ENCODE measurements at regions not wholly inside any gene's neighbourhood (a gene's known extent, or its start where the extent isn't known, plus 50 kb on each side); places are given as distances from the start of the nearest gene placed in this dataset.

- H3K27me3 ChIP-seq (ENCODE audit: insufficient read depth, insufficient read length): no peaks in the 10 kb centered on the region
- H3K4me1 ChIP-seq (ENCODE audit: insufficient read depth, insufficient read length): no peaks in the 10 kb centered on the region
- no peak overlapping the region for H3K4me3 ChIP-seq (ENCODE audit: insufficient read length, low read depth)
- no peak overlapping the region for H3K9ac ChIP-seq (ENCODE audit: insufficient read length, low read depth)
- no peaks in the 10 kb centered on the region for H3K36me3 ChIP-seq (ENCODE audit: insufficient read depth, insufficient read length, low read length)
- no peaks in the 10 kb centered on the region for H3K9me3 ChIP-seq (ENCODE audit: insufficient read depth, low read length)
- TF ChIP-seq YY1 (IDR thresholded peaks at IDR 0.05; ENCODE audit: insufficient read depth, insufficient read length) (no peak), SUZ12 (IDR thresholded peaks at IDR 0.05; ENCODE audit: extremely low read depth, insufficient read depth, insufficient read length) (no peak), ZNF274 (IDR thresholded peaks at IDR 0.05; ENCODE audit: low read depth, low read length) (no peak)
- no peak for DNase-seq (ENCODE audit: low read depth, low spot score)
Measured at GRCh38 chr18:27803957-27804356, 373.0 kb downstream of the CDH2 start.

- no peaks in the 10 kb centered on the region for H3K4me1 ChIP-seq (ENCODE audit: insufficient read depth, insufficient read length)
- H3K36me3 ChIP-seq (ENCODE audit: insufficient read depth, insufficient read length, low read length): no peaks in the 10 kb centered on the region
- H3K9ac ChIP-seq (ENCODE audit: insufficient read length, low read depth): no peak overlapping the region
- no peak for DNase-seq (ENCODE audit: low read depth, low spot score)
- TF ChIP-seq ZNF274 (IDR thresholded peaks at IDR 0.05; ENCODE audit: low read depth, low read length) (no peak), SUZ12 (IDR thresholded peaks at IDR 0.05; ENCODE audit: extremely low read depth, insufficient read depth, insufficient read length) (no peak), YY1 (IDR thresholded peaks at IDR 0.05; ENCODE audit: insufficient read depth, insufficient read length) (no peak)
- no peaks in the 10 kb centered on the region for H3K9me3 ChIP-seq (ENCODE audit: insufficient read depth, low read length)
- no peaks in the 10 kb centered on the region for H3K27me3 ChIP-seq (ENCODE audit: insufficient read depth, insufficient read length)
- H3K4me3 ChIP-seq (ENCODE audit: insufficient read length, low read depth): no peak overlapping the region
Measured at GRCh38 chr18:27797484-27797883, 379.4 kb downstream of the CDH2 start.

- H3K9ac ChIP-seq (ENCODE audit: insufficient read length, low read depth): no peak overlapping the region
- H3K36me3 ChIP-seq (ENCODE audit: insufficient read depth, insufficient read length, low read length): no peaks in the 10 kb centered on the region
- H3K4me3 ChIP-seq (ENCODE audit: insufficient read length, low read depth): no peak overlapping the region
- no peaks in the 10 kb centered on the region for H3K9me3 ChIP-seq (ENCODE audit: insufficient read depth, low read length)
- no peaks in the 10 kb centered on the region for H3K27me3 ChIP-seq (ENCODE audit: insufficient read depth, insufficient read length)
- no peaks in the 10 kb centered on the region for H3K4me1 ChIP-seq (ENCODE audit: insufficient read depth, insufficient read length)
- no peak for DNase-seq (ENCODE audit: low read depth, low spot score)
- no peak for TF ChIP-seq YY1 (IDR thresholded peaks at IDR 0.05; ENCODE audit: insufficient read depth, insufficient read length)
- TF ChIP-seq SUZ12 (IDR thresholded peaks at IDR 0.05; ENCODE audit: extremely low read depth, insufficient read depth, insufficient read length): no peak
- TF ChIP-seq ZNF274 (IDR thresholded peaks at IDR 0.05; ENCODE audit: low read depth, low read length): no peak
Measured at GRCh38 chr18:27794181-27794926, 382.6 kb downstream of the CDH2 start.

GRCh38 chr18:27793013-27793785, 383.7 kb downstream of the CDH2 start:
- no peak for DNase-seq (ENCODE audit: low read depth, low spot score)
- no peaks in the 10 kb centered on the region for H3K36me3 ChIP-seq (ENCODE audit: insufficient read depth, insufficient read length, low read length)
- no peak overlapping the region for H3K4me3 ChIP-seq (ENCODE audit: insufficient read length, low read depth)
- H3K27me3 ChIP-seq (ENCODE audit: insufficient read depth, insufficient read length): no peaks in the 10 kb centered on the region
- TF ChIP-seq YY1 (IDR thresholded peaks at IDR 0.05; ENCODE audit: insufficient read depth, insufficient read length) (no peak), SUZ12 (IDR thresholded peaks at IDR 0.05; ENCODE audit: extremely low read depth, insufficient read depth, insufficient read length) (no peak), ZNF274 (IDR thresholded peaks at IDR 0.05; ENCODE audit: low read depth, low read length) (no peak)
- H3K9ac ChIP-seq (ENCODE audit: insufficient read length, low read depth): no peak overlapping the region
- H3K9me3 ChIP-seq (ENCODE audit: insufficient read depth, low read length): no peaks in the 10 kb centered on the region
- H3K4me1 ChIP-seq (ENCODE audit: insufficient read depth, insufficient read length): no peaks in the 10 kb centered on the region

GRCh38 chr18:27789406-27789805, 387.5 kb downstream of the CDH2 start:
- Histone ChIP-seq H3K9me3 (ENCODE audit: insufficient read depth, low read length) (no peaks in the 10 kb centered on the region), H3K9ac (ENCODE audit: insufficient read length, low read depth) (no peak overlapping the region), H3K4me1 (ENCODE audit: insufficient read depth, insufficient read length) (no peaks in the 10 kb centered on the region), H3K27me3 (ENCODE audit: insufficient read depth, insufficient read length) (no peaks in the 10 kb centered on the region), H3K4me3 (ENCODE audit: insufficient read length, low read depth) (no peak overlapping the region), H3K36me3 (ENCODE audit: insufficient read depth, insufficient read length, low read length) (no peaks in the 10 kb centered on the region)
- TF ChIP-seq YY1 (IDR thresholded peaks at IDR 0.05; ENCODE audit: insufficient read depth, insufficient read length) (no peak), SUZ12 (IDR thresholded peaks at IDR 0.05; ENCODE audit: extremely low read depth, insufficient read depth, insufficient read length) (no peak), ZNF274 (IDR thresholded peaks at IDR 0.05; ENCODE audit: low read depth, low read length) (no peak)
- no peak for DNase-seq (ENCODE audit: low read depth, low spot score)

GRCh38 chr18:27787547-27787946, 389.4 kb downstream of the CDH2 start:
- TF ChIP-seq SUZ12 (IDR thresholded peaks at IDR 0.05; ENCODE audit: extremely low read depth, insufficient read depth, insufficient read length) (no peak), ZNF274 (IDR thresholded peaks at IDR 0.05; ENCODE audit: low read depth, low read length) (no peak)
- Histone ChIP-seq H3K9me3 (ENCODE audit: insufficient read depth, low read length) (no peaks in the 10 kb centered on the region), H3K27me3 (ENCODE audit: insufficient read depth, insufficient read length) (no peaks in the 10 kb centered on the region), H3K4me3 (ENCODE audit: insufficient read length, low read depth) (no peak overlapping the region), H3K4me1 (ENCODE audit: insufficient read depth, insufficient read length) (no peaks in the 10 kb centered on the region), H3K36me3 (ENCODE audit: insufficient read depth, insufficient read length, low read length) (no peaks in the 10 kb centered on the region), H3K9ac (ENCODE audit: insufficient read length, low read depth) (no peak overlapping the region)
- no peak for DNase-seq (ENCODE audit: low read depth, low spot score)

- Histone ChIP-seq H3K4me3 (ENCODE audit: insufficient read length, low read depth) (no peak overlapping the region), H3K4me1 (ENCODE audit: insufficient read depth, insufficient read length) (no peaks in the 10 kb centered on the region), H3K9ac (ENCODE audit: insufficient read length, low read depth) (no peak overlapping the region), H3K36me3 (ENCODE audit: insufficient read depth, insufficient read length, low read length) (no peaks in the 10 kb centered on the region), H3K27me3 (ENCODE audit: insufficient read depth, insufficient read length) (no peaks in the 10 kb centered on the region), H3K9me3 (ENCODE audit: insufficient read depth, low read length) (no peaks in the 10 kb centered on the region)
- TF ChIP-seq YY1 (IDR thresholded peaks at IDR 0.05; ENCODE audit: insufficient read depth, insufficient read length) (no peak), ZNF274 (IDR thresholded peaks at IDR 0.05; ENCODE audit: low read depth, low read length) (no peak), SUZ12 (IDR thresholded peaks at IDR 0.05; ENCODE audit: extremely low read depth, insufficient read depth, insufficient read length) (no peak)
- DNase-seq (ENCODE audit: low read depth, low spot score): no peak
Measured at GRCh38 chr18:27785815-27786471, 391.0 kb downstream of the CDH2 start.
